Uterus (tissue), 2 donors: ENCODE measurements at regions not wholly inside any gene's neighbourhood (a gene's known extent, or its start where the extent isn't known, plus 50 kb on each side); places are given as distances from the start of the nearest gene placed in this dataset.

Source experiments
- CTCF ChIP-seq, 4 experiments: fragments of 200-600 bp in 2 of 4; fragments of 450-650 bp in 2 of 4; sonication (generic) in 2 of 4; IDR thresholded peaks; one replicate each; pipeline ENCODE4 v1.5.1; 2016 to 2019; ENCODE audit warnings: antibody characterized with exemption in 4 of 4, mild to moderate bottlenecking in 2 of 4, moderate library complexity in 1 of 4
- POLR2A ChIP-seq, 2 donors: fragments of 450-650 bp; IDR thresholded peaks; one replicate each; pipeline ENCODE4 v1.6.1; 2016; ENCODE audit warnings: antibody characterized with exemption in 2 of 2, mild to moderate bottlenecking in 1 of 2, moderate library complexity in 1 of 2

DNA sequence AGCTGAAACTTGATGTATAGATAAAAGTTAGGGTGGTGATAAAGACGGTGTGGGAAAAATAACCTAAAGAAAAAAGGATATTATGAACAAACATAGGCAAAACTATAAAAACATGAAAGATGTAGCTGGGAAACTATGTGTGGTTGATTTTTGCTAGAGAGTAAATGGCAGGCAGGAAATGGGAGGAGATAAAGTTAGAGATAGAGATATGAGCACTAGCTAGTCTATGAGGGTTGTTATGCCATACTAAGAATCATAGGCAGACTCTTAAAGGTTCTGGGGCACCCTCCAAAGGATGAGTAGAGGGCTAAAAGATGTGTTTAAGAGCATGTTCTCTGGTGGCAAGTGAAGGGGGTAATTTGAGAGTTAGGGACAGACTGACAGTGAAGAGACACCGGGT lies 1109.2 kb downstream of the GATA3 start:
- no peak for TF ChIP-seq CTCF (IDR thresholded peaks at IDR 0.05)
- no peak for TF ChIP-seq POLR2A (IDR thresholded peaks at IDR 0.05)
